Activated T-cell treated with anti-CD3 and anti-CD28 coated beads, Interleukin-2, amount 50 U/mL, for 4 hours (primary cell): ENCODE measurements at regions not wholly inside any gene's neighbourhood (a gene's known extent, or its start where the extent isn't known, plus 50 kb on each side); places are given as distances from the start of the nearest gene placed in this dataset.
"Not testable (repeated sequence)": the region's sequence is repeated elsewhere in the genome, so short reads cannot be mapped to it uniquely, and the experiment has no call there.

ENCODE experiments used
- ATAC-seq, 2 donors: fragments of 200-7000 bp; cut with Tn5 transposase; one replicate each; pipeline ENCODE4 v1.10.0; 2021
- DNase-seq: peaks from one replicate; pipeline ENCODE4 v3.0.0-alpha.2; 2020
- H3K27me3 Mint-ChIP-seq: one replicate; pipeline ENCODE4 v1.8.0; 2021; ENCODE audit warnings: low read depth, mixed read lengths
- H3K36me3 Mint-ChIP-seq: one replicate; pipeline ENCODE4 v1.8.0; 2022; ENCODE audit warnings: mixed read lengths; ENCODE audit not compliant: insufficient read depth
- H3K4me1 Mint-ChIP-seq: one replicate; pipeline ENCODE4 v1.8.0; 2021; ENCODE audit warnings: low read depth, mixed read lengths
- H3K4me3 Mint-ChIP-seq: one replicate; pipeline ENCODE4 v1.8.0; 2021; ENCODE audit warnings: mild to moderate bottlenecking, moderate library complexity, mixed read lengths
- H3K9me3 Mint-ChIP-seq: one replicate; pipeline ENCODE4 v1.8.0; 2021; ENCODE audit warnings: mixed read lengths

DNA sequence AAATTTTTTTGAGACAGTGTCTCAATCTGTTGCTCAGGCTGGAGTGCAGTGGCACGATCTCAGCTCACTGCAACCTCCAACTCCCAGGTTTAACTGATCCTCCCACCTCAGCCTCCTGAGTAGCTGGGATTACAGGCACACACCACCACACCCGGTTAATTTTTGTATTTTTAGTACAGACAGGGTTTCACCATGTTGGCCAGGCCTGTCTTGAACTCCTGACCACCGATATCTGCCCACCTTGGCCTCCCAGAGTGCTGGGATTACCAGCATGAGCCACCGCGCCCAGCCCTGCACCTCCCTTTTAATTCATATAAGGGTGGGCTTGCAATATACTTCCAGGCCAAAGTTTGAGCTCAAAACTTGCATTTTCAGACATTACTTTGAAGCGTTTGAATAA, 223.9 kb downstream of the CRLF2 start:
- peaks cover 11% of the 10 kb centered on the region for H3K9me3 Mint-ChIP-seq
- not testable (repeated sequence) for DNase-seq, H3K36me3 Mint-ChIP-seq, ATAC-seq, H3K27me3 Mint-ChIP-seq, H3K4me3 Mint-ChIP-seq, H3K4me1 Mint-ChIP-seq

DNA sequence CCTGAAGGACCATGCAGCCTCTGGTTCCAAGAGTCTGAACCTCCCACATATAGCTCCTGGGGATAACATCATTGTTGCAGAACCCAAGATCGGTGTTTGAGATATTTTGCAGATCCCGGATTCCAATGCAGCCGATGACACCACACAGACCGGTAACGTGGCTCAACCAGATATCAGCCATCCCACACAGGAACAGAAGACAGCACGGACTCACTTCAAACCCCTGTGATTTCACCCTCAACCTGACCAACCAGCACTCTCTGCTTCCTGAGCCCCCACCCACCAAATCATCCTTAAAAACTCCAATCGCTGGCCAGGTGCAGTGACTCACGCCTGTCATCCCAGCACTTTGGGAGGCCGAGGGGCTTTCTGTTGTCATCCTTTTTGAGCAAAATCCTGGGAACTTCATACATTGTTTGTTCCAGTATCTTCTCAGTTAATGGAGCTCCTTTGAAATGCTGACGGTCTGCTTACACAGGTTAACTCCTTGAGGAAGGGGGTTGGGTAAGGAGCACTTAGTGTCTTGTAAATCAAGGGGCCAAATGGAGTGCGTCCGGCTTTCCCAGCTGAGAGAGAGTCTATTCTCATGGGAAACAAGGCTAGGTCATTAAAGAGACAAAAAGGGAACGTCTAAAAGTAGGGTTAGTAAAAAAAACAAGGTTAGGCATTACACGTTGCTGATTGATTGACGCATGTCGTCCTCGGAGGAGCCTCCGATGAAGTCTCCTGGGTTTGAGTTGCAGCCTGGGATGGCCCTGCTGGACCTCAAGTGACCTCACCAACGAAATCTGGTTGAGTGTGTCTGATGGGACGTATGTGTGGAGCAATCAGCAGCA, 230.4 kb downstream of the CRLF2 start:
- H3K4me3 Mint-ChIP-seq, result no peak overlapping the region
- no peak for ATAC-seq

DNA sequence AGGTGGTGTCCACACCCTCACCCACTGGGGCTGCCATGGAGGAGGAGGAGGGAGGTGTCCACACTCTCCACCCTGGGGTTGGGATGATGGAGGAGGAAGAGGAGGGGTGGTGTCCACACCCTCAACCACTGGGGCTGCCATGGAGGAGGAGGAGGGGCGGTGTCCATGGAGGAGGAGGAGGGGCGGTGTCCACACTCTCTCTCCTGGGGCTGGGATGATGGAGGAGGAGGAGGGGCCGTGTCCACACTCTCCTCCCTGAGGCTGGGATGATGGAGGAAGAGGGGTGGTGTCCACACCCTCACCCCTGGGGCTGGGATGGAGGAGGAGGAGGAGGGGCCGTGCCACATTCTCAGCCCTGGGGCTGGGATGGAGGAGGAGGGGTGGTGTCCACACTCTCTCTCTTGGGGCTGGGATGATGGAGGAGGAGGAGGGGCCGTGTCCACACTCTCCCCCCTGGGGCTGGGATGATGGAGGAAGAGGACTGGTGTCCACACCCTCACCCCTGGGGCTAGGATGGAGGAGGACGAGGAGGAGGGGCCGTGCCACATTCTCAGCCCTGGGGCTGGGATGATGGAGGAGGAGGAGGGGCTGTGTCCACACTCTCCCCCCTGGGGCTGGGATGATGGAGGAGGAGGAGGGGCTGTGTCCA, 231.7 kb downstream of the CRLF2 start:
- Mint-ChIP-seq H3K4me1 (peaks cover 2% of the 10 kb centered on the region), H3K9me3 (peaks cover 10% of the 10 kb centered on the region), H3K27me3 (peaks cover 8% of the 10 kb centered on the region), H3K4me3 (no peak overlapping the region), H3K36me3 (no peaks in the 10 kb centered on the region)
- ATAC-seq (no peak), DNase-seq (no peak)

More for the DNA sequence above, 230.4 kb downstream of the CRLF2 start:
- no peak for DNase-seq
- Mint-ChIP-seq H3K4me1 (peaks cover 2% of the 10 kb centered on the region), H3K9me3 (peaks cover 2% of the 10 kb centered on the region), H3K36me3 (no peaks in the 10 kb centered on the region), H3K27me3 (peaks cover 8% of the 10 kb centered on the region)

- not testable (repeated sequence) for H3K4me3 Mint-ChIP-seq, DNase-seq, H3K4me1 Mint-ChIP-seq, ATAC-seq, H3K27me3 Mint-ChIP-seq, H3K36me3 Mint-ChIP-seq
- H3K9me3 Mint-ChIP-seq, result peaks cover 15% of the 10 kb centered on the region
Observed at GRCh38 chrX:979127-979526, 233.3 kb downstream of the CRLF2 start.

GRCh38 chrX:973010-973632, 239.3 kb downstream of the CRLF2 start:
- Mint-ChIP-seq H3K4me3 (no peak overlapping the region), H3K4me1 (no peaks in the 10 kb centered on the region)
- no peak for ATAC-seq

DNA sequence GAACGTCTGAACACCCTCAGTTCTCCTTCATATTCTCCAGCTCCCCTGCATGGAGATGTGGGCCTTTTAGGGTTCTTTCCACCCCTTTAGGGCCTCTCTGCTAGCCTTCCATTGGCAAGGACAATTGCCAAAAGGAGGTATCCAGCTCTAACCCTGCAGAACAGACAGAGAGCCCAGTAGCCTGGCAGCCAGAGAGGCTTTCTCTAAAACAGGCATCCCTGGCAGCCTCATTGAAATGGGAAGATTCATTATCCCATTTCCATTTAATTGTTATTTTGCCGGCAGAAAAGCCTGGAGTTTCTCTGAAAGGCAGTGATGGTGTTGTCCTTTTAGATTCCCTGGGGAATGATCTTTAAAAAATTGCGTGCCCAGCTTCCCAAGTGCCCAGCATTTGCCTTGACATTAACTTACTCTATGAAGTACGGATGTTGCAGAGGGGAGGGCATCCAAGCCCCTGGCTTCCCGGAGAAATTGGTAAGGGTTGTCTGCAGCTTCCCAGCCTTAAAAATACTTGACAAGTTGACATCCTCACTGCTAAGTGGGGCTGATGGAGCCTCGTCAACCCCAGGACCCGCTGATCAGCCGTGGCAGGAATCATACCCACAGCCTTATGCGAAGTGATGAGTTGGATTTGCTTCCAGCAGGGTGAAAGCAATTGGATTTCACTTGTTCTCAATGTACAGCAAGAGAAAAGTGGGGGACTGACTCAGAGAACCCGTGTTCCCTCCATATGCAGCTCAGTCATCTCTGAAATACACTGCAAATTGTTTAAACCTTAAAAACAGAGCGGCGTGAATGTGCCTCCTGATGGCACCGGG, 244.1 kb downstream of the CRLF2 start:
- Mint-ChIP-seq H3K4me1 (peaks cover 5% of the 10 kb centered on the region), H3K36me3 (no peaks in the 10 kb centered on the region), H3K27me3 (peaks cover 5% of the 10 kb centered on the region), H3K4me3 (no peak overlapping the region), H3K9me3 (no peaks in the 10 kb centered on the region)
- DNase-seq (no peak), ATAC-seq (no peak)

More at GRCh38 chrX:973010-973632, 239.3 kb downstream of the CRLF2 start:
- no peak for DNase-seq
- peaks cover 2% of the 10 kb centered on the region for H3K27me3 Mint-ChIP-seq
- H3K36me3 Mint-ChIP-seq, result no peaks in the 10 kb centered on the region
- peaks cover 17% of the 10 kb centered on the region for H3K9me3 Mint-ChIP-seq

DNA sequence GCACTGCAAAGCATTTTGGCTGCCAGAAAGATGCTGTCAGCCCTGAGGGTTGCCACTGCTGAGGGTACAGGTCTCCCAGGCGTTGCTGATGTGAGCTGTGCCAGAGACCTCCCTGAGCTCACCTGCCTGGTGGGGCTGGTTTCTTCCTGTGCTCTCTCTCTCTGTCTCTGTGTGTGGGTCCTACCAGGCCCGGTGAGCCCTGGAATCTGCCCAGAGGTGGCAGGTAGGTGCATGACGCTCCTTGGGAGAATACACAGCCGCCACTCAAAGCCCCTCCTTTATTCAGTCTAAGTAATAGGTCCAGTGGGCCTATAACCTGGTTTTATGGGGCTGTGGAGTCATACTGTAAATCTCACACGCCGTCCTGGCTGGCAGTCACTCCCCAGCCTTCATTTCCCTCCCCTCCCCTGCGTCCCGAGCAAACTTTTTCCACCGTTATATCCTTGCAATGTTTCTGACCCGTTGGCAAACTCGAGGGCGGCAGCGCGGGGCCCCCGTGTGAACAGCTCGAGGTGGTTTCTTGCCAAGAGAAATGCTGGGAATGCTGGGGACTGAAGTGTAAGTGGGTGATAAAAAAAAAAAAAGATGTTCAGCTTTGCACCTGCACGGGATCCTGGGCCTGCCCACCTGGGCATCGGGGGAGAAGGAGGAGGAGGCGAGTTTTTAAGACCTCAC, 245.9 kb downstream of the CRLF2 start:
- Mint-ChIP-seq H3K27me3 (peaks cover 5% of the 10 kb centered on the region), H3K4me3 (no peak overlapping the region)

DNA sequence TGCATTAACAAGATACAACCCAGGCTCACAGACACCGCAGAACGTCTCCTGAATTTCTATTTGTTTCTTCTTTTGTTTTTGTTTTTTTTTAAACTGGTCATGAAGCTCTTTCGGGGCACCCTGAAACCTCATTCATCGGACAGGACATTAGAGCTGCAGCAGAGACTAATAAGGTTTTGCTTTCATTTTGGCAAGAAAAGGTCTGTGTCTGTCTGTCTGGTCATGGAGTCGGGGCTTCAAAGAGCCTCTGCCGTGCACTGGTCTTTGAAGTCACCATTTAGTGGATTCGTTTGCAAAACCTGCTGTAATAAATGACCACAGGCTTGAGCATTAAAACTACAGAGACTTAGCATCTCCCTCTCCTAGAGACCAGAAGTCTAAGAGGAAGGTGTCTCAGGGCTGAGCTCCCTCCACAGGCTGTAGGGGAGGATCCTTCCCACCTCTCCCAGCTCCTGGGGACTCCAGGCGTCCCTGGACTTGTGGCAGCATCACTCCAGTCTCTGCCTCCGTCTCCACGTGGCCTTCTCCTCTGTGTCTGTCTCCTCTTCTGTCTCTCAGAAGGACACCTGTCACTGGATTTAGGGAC, 247.5 kb downstream of the CRLF2 start:
- DNase-seq (no peak), ATAC-seq (no peak)
- no peaks in the 10 kb centered on the region for H3K36me3 Mint-ChIP-seq
- peak overlapping the region; percentile 56 for H3K4me3 Mint-ChIP-seq
- peaks cover 5% of the 10 kb centered on the region for H3K27me3 Mint-ChIP-seq
- H3K9me3 Mint-ChIP-seq, result no peaks in the 10 kb centered on the region
- H3K4me1 Mint-ChIP-seq, result peaks cover 5% of the 10 kb centered on the region

More for the DNA sequence above, 245.9 kb downstream of the CRLF2 start:
- Mint-ChIP-seq H3K36me3 (no peaks in the 10 kb centered on the region), H3K4me1 (peaks cover 5% of the 10 kb centered on the region), H3K9me3 (no peaks in the 10 kb centered on the region)
- DNase-seq (no peak), ATAC-seq (no peak)

DNA sequence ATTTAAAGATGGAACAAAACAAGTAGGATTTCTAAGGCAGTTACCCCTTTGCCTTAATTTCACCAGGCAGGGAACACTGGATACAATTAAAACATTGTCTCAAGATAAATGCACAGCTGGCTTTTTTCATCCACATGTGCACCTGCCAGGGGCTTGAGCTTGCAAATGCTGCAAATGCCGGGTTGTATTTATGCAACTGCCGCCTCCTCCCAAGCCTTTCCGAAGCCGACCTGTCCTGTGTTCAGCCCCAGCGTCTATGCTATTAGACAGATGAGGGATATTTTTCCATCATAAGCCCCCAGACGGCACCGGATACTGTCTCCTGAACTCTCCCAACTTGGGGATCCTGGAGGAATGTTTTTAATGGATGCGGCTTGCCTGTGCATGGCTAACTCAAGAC, 251.6 kb downstream of the CRLF2 start:
- no peaks in the 10 kb centered on the region for H3K9me3 Mint-ChIP-seq
- H3K36me3 Mint-ChIP-seq, result no peaks in the 10 kb centered on the region
- ATAC-seq (no peak), DNase-seq (no peak)
- no peak overlapping the region for H3K4me3 Mint-ChIP-seq
- H3K4me1 Mint-ChIP-seq, result peaks cover 5% of the 10 kb centered on the region
- peaks cover 4% of the 10 kb centered on the region for H3K27me3 Mint-ChIP-seq

- no peak overlapping the region for H3K4me3 Mint-ChIP-seq
- ATAC-seq, result no peak
Observed at GRCh38 chrX:959595-959994, 252.9 kb downstream of the CRLF2 start.

GRCh38 chrX:955168-955781, 257.2 kb downstream of the CRLF2 start:
- H3K4me1 Mint-ChIP-seq, H3K4me3 Mint-ChIP-seq, H3K36me3 Mint-ChIP-seq, H3K9me3 Mint-ChIP-seq, ATAC-seq, DNase-seq, H3K27me3 Mint-ChIP-seq: not testable (repeated sequence)

More at GRCh38 chrX:959595-959994, 252.9 kb downstream of the CRLF2 start:
- peaks cover 1% of the 10 kb centered on the region for H3K4me1 Mint-ChIP-seq
- no peaks in the 10 kb centered on the region for H3K36me3 Mint-ChIP-seq
- no peaks in the 10 kb centered on the region for H3K9me3 Mint-ChIP-seq
- no peak for DNase-seq
- peaks cover 2% of the 10 kb centered on the region for H3K27me3 Mint-ChIP-seq

- Mint-ChIP-seq H3K4me3 (no peak overlapping the region), H3K9me3 (no peaks in the 10 kb centered on the region)
- no peak for DNase-seq
Observed at GRCh38 chrX:953879-954482, 258.5 kb downstream of the CRLF2 start.

GRCh38 chrX:952816-953215, 259.6 kb downstream of the CRLF2 start:
- DNase-seq (no peak), ATAC-seq (no peak)
- H3K27me3 Mint-ChIP-seq, result no peaks in the 10 kb centered on the region
- no peaks in the 10 kb centered on the region for H3K36me3 Mint-ChIP-seq
- H3K9me3 Mint-ChIP-seq, result peaks cover 3% of the 10 kb centered on the region
- H3K4me1 Mint-ChIP-seq, result no peaks in the 10 kb centered on the region
- no peak overlapping the region for H3K4me3 Mint-ChIP-seq

More at GRCh38 chrX:953879-954482, 258.5 kb downstream of the CRLF2 start:
- Mint-ChIP-seq H3K4me1 (no peaks in the 10 kb centered on the region), H3K27me3 (no peaks in the 10 kb centered on the region), H3K36me3 (no peaks in the 10 kb centered on the region)
- ATAC-seq, result no peak
